HEK293 (cell line): ENCODE measurements at regions not wholly inside any gene's neighbourhood (a gene's known extent, or its start where the extent isn't known, plus 50 kb on each side); places are given as distances from the start of the nearest gene placed in this dataset.

Experiments
- FEZF1 ChIP-seq: fragments of 450-650 bp; formaldehyde crosslinking; IDR thresholded peaks from 2 replicates; pipeline ENCODE4 v1.5.1; 2016; ENCODE audit warnings: missing biosample characterization, missing genetic modification characterization
- GLI2 ChIP-seq: fragments of 450-650 bp; formaldehyde crosslinking; IDR thresholded peaks from 2 replicates; pipeline ENCODE4; 2017; ENCODE audit warnings: missing biosample characterization, missing genetic modification characterization, low read depth, borderline replicate concordance
- KLF1 ChIP-seq: fragments of 450-650 bp; formaldehyde crosslinking; IDR thresholded peaks from 2 replicates; pipeline ENCODE4 v1.5.1; 2016; ENCODE audit warnings: missing biosample characterization, missing genetic modification characterization
- SP3 ChIP-seq: fragments of 450-650 bp; formaldehyde crosslinking; IDR thresholded peaks from 2 replicates; pipeline ENCODE4 v1.5.1; 2016; ENCODE audit warnings: missing biosample characterization, missing genetic modification characterization
- WT1 ChIP-seq: fragments of 450-650 bp; formaldehyde crosslinking; IDR thresholded peaks from 2 replicates; pipeline ENCODE4 v1.5.1; 2016; ENCODE audit warnings: missing biosample characterization, missing genetic modification characterization
- ZBTB21 ChIP-seq: fragments of 450-650 bp; formaldehyde crosslinking; IDR thresholded peaks from 2 replicates; pipeline ENCODE4 v1.5.1; 2017; ENCODE audit warnings: missing biosample characterization, missing genetic modification characterization
- ZBTB48 ChIP-seq: fragments of 450-650 bp; formaldehyde crosslinking; IDR thresholded peaks from 2 replicates; pipeline ENCODE4 v1.5.1; 2016; ENCODE audit warnings: missing biosample characterization, missing genetic modification characterization
- ZEB2 ChIP-seq: fragments of 450-650 bp; formaldehyde crosslinking; IDR thresholded peaks from 2 replicates; pipeline ENCODE4 v1.5.1; 2016; ENCODE audit warnings: missing biosample characterization, missing genetic modification characterization
- ZNF292 ChIP-seq: fragments of 450-650 bp; formaldehyde crosslinking; IDR thresholded peaks from 2 replicates; pipeline ENCODE4 v1.5.1; 2016; ENCODE audit warnings: low read depth, missing biosample characterization, missing genetic modification characterization, borderline replicate concordance
- ZNF366 ChIP-seq: fragments of 450-650 bp; formaldehyde crosslinking; conservative IDR thresholded peaks from 2 replicates; pipeline ENCODE4 v1.5.1; 2016; ENCODE audit warnings: missing biosample characterization, missing genetic modification characterization
- ZNF37A ChIP-seq: fragments of 450-650 bp; IDR thresholded peaks from 2 replicates; pipeline ENCODE4 v1.5.1; 2018; ENCODE audit warnings: missing biosample characterization, missing genetic modification characterization
- ZNF404 ChIP-seq: fragments of 450-650 bp; formaldehyde crosslinking; IDR thresholded peaks from 2 replicates; pipeline ENCODE4 v1.5.1; 2017; ENCODE audit warnings: missing biosample characterization, missing genetic modification characterization
- ZNF416 ChIP-seq: fragments of 450-650 bp; formaldehyde crosslinking; IDR thresholded peaks from 2 replicates; pipeline ENCODE4 v1.5.1; 2016; ENCODE audit warnings: missing biosample characterization, missing genetic modification characterization
- ZNF473 ChIP-seq: fragments of 450-650 bp; formaldehyde crosslinking; IDR thresholded peaks from 2 replicates; pipeline ENCODE4 v1.5.1; 2017; ENCODE audit warnings: missing biosample characterization, missing genetic modification characterization
- ZNF510 ChIP-seq: fragments of 450-650 bp; formaldehyde crosslinking; IDR thresholded peaks from 2 replicates; pipeline ENCODE4 v1.5.1; 2018; ENCODE audit warnings: mild to moderate bottlenecking, missing genetic modification characterization, missing biosample characterization; ENCODE audit not compliant: insufficient replicate concordance
- ZNF514 ChIP-seq: fragments of 450-650 bp; formaldehyde crosslinking; IDR thresholded peaks from 2 replicates; pipeline ENCODE4 v1.5.1; 2016; ENCODE audit warnings: missing biosample characterization, missing genetic modification characterization
- ZNF555 ChIP-seq: fragments of 450-650 bp; formaldehyde crosslinking; conservative IDR thresholded peaks from 2 replicates; pipeline ENCODE4 v1.5.1; 2017; ENCODE audit warnings: missing biosample characterization, mild to moderate bottlenecking, missing genetic modification characterization, inconsistent platforms
- ZNF585B ChIP-seq: fragments of 450-650 bp; formaldehyde crosslinking; IDR thresholded peaks from 2 replicates; pipeline ENCODE4 v1.5.1; 2016; ENCODE audit warnings: missing biosample characterization, missing genetic modification characterization
- TF ChIP-seq, protein P1 (sequence below): fragments of 450-650 bp; formaldehyde crosslinking; IDR thresholded peaks from 2 replicates; pipeline ENCODE4 v1.5.1; 2016; ENCODE audit warnings: missing biosample characterization, missing genetic modification characterization
- TF ChIP-seq, protein P2 (sequence below): fragments of 450-650 bp; formaldehyde crosslinking; IDR thresholded peaks from 2 replicates; pipeline ENCODE4 v1.5.1; 2017; ENCODE audit warnings: missing biosample characterization, missing genetic modification characterization
- TF ChIP-seq, protein P3 (sequence below): fragments of 450-650 bp; formaldehyde crosslinking; IDR thresholded peaks from 2 replicates; pipeline ENCODE4 v1.5.1; 2016; ENCODE audit warnings: missing biosample characterization, missing genetic modification characterization
- TF ChIP-seq, protein P4 (sequence below): fragments of 450-650 bp; formaldehyde crosslinking; IDR thresholded peaks from 2 replicates; pipeline ENCODE4 v1.5.1; 2016; ENCODE audit warnings: missing biosample characterization, missing genetic modification characterization
- TF ChIP-seq, protein P5 (sequence below): fragments of 450-650 bp; formaldehyde crosslinking; IDR thresholded peaks from 2 replicates; pipeline ENCODE4 v1.5.1; 2016; ENCODE audit warnings: missing biosample characterization, missing genetic modification characterization
- TF ChIP-seq, protein P6 (sequence below): fragments of 450-650 bp; formaldehyde crosslinking; IDR thresholded peaks from 2 replicates; pipeline ENCODE4 v1.5.1; 2016; ENCODE audit warnings: missing biosample characterization, missing genetic modification characterization
- TF ChIP-seq, protein P7 (sequence below): fragments of 450-650 bp; formaldehyde crosslinking; IDR thresholded peaks from 2 replicates; pipeline ENCODE4 v1.5.1; 2016; ENCODE audit warnings: missing biosample characterization, missing genetic modification characterization

DNA sequence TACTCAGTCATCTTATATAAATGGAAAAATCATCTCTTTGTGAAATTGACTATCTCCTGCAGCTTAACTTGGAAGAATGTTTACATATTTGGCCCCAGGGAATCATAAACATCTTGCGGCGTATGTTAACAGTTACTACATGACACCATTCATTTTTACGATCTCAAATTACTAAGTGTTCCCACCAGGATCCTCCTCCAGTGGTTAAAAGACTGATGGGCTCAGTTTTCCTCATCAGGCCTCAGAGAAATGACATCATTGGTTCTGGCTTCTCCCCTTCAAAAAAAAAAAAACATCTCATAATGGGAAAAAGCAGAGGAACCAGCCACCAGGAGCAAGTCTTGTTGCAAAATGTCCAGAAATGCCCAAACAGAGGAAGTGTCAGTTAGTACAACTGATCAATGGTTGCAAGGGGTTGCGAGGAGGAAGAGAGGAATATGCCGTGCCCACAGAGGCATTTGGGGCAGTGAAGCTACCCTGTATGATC is 70.5 kb upstream of the LIPC start (continued):
- TF ChIP-seq, protein P1, sequence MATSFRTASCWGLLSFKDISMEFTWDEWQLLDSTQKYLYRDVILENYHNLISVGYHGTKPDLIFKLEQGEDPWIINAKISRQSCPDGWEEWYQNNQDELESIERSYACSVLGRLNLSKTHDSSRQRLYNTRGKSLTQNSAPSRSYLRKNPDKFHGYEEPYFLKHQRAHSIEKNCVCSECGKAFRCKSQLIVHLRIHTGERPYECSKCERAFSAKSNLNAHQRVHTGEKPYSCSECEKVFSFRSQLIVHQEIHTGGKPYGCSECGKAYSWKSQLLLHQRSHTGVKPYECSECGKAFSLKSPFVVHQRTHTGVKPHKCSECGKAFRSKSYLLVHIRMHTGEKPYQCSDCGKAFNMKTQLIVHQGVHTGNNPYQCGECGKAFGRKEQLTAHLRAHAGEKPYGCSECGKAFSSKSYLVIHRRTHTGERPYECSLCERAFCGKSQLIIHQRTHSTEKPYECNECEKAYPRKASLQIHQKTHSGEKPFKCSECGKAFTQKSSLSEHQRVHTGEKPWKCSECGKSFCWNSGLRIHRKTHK (tag by site-specific recombination): no peak
- TF ChIP-seq ZNF366 (tag by site-specific recombination) (peak; percentile 94), SP3 (no peak), FEZF1 (tag by site-specific recombination) (peak; percentile 95), ZNF404 (no peak), ZNF416 (tag by site-specific recombination) (no peak), WT1 (tag by site-specific recombination) (peak; percentile 90), GLI2 (peak; percentile 89), ZNF585B (tag by site-specific recombination) (no peak), ZBTB21 (tag by site-specific recombination) (peak; percentile 91), ZBTB48 (no peak), ZNF37A (no peak), ZNF555 (no peak), ZNF473 (no peak), ZNF510 (tag by site-specific recombination) (no peak), KLF1 (tag by site-specific recombination) (no peak), ZEB2 (tag by site-specific recombination) (peak; percentile 98), ZNF514 (no peak), ZNF292 (no peak)
- TF ChIP-seq, protein P2, sequence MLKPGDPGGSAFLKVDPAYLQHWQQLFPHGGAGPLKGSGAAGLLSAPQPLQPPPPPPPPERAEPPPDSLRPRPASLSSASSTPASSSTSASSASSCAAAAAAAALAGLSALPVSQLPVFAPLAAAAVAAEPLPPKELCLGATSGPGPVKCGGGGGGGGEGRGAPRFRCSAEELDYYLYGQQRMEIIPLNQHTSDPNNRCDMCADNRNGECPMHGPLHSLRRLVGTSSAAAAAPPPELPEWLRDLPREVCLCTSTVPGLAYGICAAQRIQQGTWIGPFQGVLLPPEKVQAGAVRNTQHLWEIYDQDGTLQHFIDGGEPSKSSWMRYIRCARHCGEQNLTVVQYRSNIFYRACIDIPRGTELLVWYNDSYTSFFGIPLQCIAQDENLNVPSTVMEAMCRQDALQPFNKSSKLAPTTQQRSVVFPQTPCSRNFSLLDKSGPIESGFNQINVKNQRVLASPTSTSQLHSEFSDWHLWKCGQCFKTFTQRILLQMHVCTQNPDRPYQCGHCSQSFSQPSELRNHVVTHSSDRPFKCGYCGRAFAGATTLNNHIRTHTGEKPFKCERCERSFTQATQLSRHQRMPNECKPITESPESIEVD (tag by site-specific recombination): peak; percentile 97
- TF ChIP-seq, protein P3, sequence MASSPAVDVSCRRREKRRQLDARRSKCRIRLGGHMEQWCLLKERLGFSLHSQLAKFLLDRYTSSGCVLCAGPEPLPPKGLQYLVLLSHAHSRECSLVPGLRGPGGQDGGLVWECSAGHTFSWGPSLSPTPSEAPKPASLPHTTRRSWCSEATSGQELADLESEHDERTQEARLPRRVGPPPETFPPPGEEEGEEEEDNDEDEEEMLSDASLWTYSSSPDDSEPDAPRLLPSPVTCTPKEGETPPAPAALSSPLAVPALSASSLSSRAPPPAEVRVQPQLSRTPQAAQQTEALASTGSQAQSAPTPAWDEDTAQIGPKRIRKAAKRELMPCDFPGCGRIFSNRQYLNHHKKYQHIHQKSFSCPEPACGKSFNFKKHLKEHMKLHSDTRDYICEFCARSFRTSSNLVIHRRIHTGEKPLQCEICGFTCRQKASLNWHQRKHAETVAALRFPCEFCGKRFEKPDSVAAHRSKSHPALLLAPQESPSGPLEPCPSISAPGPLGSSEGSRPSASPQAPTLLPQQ: peak; percentile 76; the same call in 1 of the 2 replicates
- TF ChIP-seq, protein P4, sequence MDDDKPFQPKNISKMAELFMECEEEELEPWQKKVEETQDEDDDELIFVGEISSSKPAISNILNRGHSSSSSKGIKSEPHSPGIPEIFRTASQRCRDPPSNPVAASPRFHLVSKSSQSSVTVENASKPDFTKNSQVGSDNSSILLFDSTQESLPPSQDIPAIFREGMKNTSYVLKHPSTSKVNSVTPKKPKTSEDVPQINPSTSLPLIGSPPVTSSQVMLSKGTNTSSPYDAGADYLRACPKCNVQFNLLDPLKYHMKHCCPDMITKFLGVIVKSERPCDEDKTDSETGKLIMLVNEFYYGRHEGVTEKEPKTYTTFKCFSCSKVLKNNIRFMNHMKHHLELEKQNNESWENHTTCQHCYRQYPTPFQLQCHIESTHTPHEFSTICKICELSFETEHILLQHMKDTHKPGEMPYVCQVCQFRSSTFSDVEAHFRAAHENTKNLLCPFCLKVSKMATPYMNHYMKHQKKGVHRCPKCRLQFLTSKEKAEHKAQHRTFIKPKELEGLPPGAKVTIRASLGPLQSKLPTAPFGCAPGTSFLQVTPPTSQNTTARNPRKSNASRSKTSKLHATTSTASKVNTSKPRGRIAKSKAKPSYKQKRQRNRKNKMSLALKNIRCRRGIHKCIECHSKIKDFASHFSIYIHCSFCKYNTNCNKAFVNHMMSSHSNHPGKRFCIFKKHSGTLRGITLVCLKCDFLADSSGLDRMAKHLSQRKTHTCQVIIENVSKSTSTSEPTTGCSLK (tag by site-specific recombination): no peak
- TF ChIP-seq, protein P5, sequence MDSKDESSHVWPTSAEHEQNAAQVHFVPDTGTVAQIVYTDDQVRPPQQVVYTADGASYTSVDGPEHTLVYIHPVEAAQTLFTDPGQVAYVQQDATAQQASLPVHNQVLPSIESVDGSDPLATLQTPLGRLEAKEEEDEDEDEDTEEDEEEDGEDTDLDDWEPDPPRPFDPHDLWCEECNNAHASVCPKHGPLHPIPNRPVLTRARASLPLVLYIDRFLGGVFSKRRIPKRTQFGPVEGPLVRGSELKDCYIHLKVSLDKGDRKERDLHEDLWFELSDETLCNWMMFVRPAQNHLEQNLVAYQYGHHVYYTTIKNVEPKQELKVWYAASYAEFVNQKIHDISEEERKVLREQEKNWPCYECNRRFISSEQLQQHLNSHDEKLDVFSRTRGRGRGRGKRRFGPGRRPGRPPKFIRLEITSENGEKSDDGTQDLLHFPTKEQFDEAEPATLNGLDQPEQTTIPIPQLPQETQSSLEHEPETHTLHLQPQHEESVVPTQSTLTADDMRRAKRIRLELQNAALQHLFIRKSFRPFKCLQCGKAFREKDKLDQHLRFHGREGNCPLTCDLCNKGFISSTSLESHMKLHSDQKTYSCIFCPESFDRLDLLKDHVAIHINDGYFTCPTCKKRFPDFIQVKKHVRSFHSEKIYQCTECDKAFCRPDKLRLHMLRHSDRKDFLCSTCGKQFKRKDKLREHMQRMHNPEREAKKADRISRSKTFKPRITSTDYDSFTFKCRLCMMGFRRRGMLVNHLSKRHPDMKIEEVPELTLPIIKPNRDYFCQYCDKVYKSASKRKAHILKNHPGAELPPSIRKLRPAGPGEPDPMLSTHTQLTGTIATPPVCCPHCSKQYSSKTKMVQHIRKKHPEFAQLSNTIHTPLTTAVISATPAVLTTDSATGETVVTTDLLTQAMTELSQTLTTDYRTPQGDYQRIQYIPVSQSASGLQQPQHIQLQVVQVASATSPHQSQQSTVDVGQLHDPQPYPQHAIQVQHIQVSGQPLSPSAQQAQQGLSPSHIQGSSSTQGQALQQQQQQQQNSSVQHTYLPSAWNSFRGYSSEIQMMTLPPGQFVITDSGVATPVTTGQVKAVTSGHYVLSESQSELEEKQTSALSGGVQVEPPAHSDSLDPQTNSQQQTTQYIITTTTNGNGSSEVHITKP (tag by site-specific recombination): no peak
- TF ChIP-seq, protein P6, sequence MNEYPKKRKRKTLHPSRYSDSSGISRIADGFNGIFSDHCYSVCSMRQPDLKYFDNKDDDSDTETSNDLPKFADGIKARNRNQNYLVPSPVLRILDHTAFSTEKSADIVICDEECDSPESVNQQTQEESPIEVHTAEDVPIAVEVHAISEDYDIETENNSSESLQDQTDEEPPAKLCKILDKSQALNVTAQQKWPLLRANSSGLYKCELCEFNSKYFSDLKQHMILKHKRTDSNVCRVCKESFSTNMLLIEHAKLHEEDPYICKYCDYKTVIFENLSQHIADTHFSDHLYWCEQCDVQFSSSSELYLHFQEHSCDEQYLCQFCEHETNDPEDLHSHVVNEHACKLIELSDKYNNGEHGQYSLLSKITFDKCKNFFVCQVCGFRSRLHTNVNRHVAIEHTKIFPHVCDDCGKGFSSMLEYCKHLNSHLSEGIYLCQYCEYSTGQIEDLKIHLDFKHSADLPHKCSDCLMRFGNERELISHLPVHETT: peak; percentile 93
- TF ChIP-seq, protein P7, sequence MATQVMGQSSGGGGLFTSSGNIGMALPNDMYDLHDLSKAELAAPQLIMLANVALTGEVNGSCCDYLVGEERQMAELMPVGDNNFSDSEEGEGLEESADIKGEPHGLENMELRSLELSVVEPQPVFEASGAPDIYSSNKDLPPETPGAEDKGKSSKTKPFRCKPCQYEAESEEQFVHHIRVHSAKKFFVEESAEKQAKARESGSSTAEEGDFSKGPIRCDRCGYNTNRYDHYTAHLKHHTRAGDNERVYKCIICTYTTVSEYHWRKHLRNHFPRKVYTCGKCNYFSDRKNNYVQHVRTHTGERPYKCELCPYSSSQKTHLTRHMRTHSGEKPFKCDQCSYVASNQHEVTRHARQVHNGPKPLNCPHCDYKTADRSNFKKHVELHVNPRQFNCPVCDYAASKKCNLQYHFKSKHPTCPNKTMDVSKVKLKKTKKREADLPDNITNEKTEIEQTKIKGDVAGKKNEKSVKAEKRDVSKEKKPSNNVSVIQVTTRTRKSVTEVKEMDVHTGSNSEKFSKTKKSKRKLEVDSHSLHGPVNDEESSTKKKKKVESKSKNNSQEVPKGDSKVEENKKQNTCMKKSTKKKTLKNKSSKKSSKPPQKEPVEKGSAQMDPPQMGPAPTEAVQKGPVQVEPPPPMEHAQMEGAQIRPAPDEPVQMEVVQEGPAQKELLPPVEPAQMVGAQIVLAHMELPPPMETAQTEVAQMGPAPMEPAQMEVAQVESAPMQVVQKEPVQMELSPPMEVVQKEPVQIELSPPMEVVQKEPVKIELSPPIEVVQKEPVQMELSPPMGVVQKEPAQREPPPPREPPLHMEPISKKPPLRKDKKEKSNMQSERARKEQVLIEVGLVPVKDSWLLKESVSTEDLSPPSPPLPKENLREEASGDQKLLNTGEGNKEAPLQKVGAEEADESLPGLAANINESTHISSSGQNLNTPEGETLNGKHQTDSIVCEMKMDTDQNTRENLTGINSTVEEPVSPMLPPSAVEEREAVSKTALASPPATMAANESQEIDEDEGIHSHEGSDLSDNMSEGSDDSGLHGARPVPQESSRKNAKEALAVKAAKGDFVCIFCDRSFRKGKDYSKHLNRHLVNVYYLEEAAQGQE (tag by site-specific recombination): no peak
